Cardiac fibroblast (primary cell): ENCODE measurements at regions not wholly inside any gene's neighbourhood (a gene's known extent, or its start where the extent isn't known, plus 50 kb on each side); places are given as distances from the start of the nearest gene placed in this dataset.

Source experiments
- DNase-seq, 2 donors: peaks; one replicate each; pipeline versions ENCODE4 v3.0.0 to v3.0.0-alpha.2; 2010; ENCODE audit warnings: low read depth in 2 of 2
- H3K4me3 ChIP-seq, 2 donors: replicated peaks in 1 of 2; 1 replicate in 1 of 2; 2 replicates in 1 of 2; pipeline ENCODE4 v1.5.1; 2011; ENCODE audit warnings: low read depth in 2 of 2, low read length in 2 of 2, mild to moderate bottlenecking in 2 of 2, moderate library complexity in 1 of 2
- CTCF ChIP-seq: IDR thresholded peaks from one replicate; pipeline ENCODE4 v1.5.1; 2011; ENCODE audit warnings: low read depth, mild to moderate bottlenecking, low read length, inconsistent platforms

DNA sequence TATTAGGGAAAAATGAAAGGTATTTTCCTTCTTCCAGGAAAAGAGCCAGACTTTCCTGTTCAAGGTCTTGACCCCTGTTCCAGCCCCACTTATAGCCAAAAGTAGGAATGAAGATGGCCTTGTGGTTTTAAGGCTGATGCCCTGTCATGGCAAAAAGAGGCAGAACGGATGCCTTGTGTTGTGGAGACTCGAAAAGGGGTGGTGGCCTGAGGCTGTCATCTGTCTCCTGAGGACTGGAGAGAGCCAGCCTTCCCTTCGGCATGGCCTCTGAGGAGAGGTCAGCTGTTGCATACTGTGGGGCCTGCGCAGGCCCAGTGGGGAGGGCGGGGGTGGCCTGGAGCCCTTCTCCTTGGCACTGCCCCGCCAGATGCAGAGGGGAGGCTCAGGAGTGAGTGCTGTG lies 166.0 kb upstream of the EEPD1 start:
- H3K4me3 ChIP-seq = no peak overlapping the region
- TF ChIP-seq CTCF = no peak
- no peak for DNase-seq

DNA sequence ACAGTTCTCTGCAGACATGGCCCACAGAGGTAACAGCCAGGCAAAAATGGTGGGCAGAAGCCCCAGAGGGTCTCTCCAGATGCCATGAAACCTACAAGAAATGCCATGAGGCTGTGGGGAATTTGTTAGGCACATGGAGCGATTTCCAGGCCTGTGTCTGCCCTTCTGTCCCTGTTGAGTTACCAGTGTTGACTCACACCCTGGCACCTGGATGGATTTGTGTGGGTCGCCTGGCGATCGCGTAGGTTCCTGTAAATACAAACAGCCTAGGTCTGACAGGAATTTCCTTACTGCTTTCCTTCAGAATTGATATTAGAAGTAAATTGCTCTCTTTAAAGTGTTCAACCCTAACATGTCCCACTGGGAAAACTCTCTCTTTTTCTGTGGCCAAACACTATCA lies 164.9 kb upstream of the EEPD1 start:
- no peak for TF ChIP-seq CTCF
- H3K4me3 ChIP-seq = no peak overlapping the region
- no peak for DNase-seq

- no peak overlapping the region for H3K4me3 ChIP-seq
- TF ChIP-seq CTCF = no peak
- no peak for DNase-seq
Measured at GRCh38 chr7:35988818-35989217, 164.2 kb upstream of the EEPD1 start.

GRCh38 chr7:35991511-35992232 lies 161.4 kb upstream of the EEPD1 start:
- no peak for DNase-seq
- H3K4me3 ChIP-seq = no peak overlapping the region
- TF ChIP-seq CTCF = no peak

- peak in 1 of 2 donors; percentile 31 for DNase-seq
- TF ChIP-seq CTCF = no peak
- H3K4me3 ChIP-seq = no peak overlapping the region
Measured at GRCh38 chr7:35992436-35992835, 160.6 kb upstream of the EEPD1 start.

- no peak overlapping the region for H3K4me3 ChIP-seq
- TF ChIP-seq CTCF = no peak
- peak in 1 of 2 donors; percentile 48 for DNase-seq
Measured at GRCh38 chr7:35993113-35993512, 159.9 kb upstream of the EEPD1 start.
